Neuron (in vitro differentiated cells): ENCODE measurements at regions not wholly inside any gene's neighbourhood (a gene's known extent, or its start where the extent isn't known, plus 50 kb on each side); places are given as distances from the start of the nearest gene placed in this dataset.

Experiments
- H2AFZ ChIP-seq: one replicate; pipeline ENCODE4 v1.6.1; 2013; ENCODE audit warnings: low read depth, mild to moderate bottlenecking, inconsistent platforms, low read length, moderate library complexity
- H3K27me3 ChIP-seq: one replicate; pipeline ENCODE4 v1.6.1; 2013; ENCODE audit warnings: low read length; ENCODE audit not compliant: insufficient read depth
- H3K36me3 ChIP-seq: one replicate; pipeline ENCODE4 v1.6.1; 2013; ENCODE audit warnings: low read length; ENCODE audit not compliant: insufficient read depth
- H3K4me1 ChIP-seq: one replicate; pipeline ENCODE4 v1.6.1; 2013; ENCODE audit warnings: low read length; ENCODE audit not compliant: insufficient read depth
- H3K4me3 ChIP-seq: 2 replicates; pipeline ENCODE4 v1.5.1; 2013; ENCODE audit warnings: mild to moderate bottlenecking, low read length, moderate library complexity
- H3K9me3 ChIP-seq: one replicate; pipeline ENCODE4 v1.6.1; 2013; ENCODE audit warnings: low read length

DNA sequence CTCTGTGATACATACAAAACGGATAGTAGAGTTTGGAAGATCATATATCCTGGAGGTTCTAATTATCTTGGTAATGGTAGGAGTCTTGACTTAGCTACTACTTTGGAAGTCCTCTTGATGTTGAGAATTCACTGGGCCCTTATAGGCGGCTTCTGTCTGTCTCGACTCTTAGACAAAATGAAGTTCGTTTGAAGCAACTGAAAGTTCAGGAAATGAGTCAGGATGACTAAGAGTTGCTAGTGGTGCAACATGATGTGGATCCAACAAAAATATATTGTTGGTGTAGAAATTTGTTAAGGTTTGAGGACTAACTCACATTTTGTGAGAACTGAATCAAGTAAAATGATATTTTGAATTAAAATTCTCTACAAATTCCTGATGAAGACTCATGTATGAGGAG, 272.7 kb downstream of the AEBP2 start:
- peaks cover 2% of the 10 kb centered on the region for H3K9me3 ChIP-seq
- no peaks in the 10 kb centered on the region for H3K4me1 ChIP-seq
- no peak overlapping the region for H3K4me3 ChIP-seq
- no peak overlapping the region for H2AFZ ChIP-seq
- H3K27me3 ChIP-seq: no peaks in the 10 kb centered on the region
- H3K36me3 ChIP-seq: no peaks in the 10 kb centered on the region

DNA sequence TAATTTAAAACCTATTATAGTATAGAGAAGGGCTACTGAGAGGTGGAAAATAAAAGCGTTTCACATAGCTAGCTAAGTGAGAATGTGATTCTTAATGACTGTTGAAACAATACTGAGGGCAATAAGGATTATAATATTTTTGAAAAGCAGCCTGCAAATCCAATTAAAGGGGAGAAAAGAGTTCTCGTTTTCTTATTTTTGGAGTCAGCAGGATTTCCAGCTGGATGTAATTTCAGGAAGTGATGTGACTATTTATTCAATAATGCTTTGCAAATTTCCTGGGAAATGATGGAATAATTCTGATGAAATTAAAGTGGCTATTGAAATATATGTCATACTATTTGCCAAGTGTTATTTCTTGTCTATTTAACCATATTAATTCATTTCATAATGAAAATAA, 279.1 kb downstream of the AEBP2 start:
- H3K27me3 ChIP-seq: no peaks in the 10 kb centered on the region
- no peak overlapping the region for H2AFZ ChIP-seq
- no peaks in the 10 kb centered on the region for H3K4me1 ChIP-seq
- H3K36me3 ChIP-seq: no peaks in the 10 kb centered on the region
- H3K4me3 ChIP-seq: no peak overlapping the region
- H3K9me3 ChIP-seq: no peaks in the 10 kb centered on the region

DNA sequence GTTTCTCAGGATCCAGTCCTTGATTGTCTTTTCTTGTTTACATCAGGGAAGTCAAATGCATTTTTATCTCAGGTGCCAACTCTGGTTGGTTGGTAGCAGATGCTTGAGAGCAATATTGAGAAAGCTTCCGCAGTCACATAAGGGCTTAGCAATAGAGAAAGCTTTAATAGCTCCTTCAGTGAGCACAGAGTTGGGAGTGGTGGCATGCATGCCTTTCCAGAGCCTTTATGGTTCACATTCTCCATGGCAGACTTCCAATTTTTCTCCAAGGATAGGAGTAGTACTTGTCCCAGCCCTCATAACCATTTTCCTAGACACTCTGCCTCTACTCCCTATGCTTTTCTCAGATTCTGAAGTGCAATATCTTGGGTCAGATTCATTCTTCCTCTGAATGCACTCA, 280.4 kb downstream of the AEBP2 start:
- no peaks in the 10 kb centered on the region for H3K36me3 ChIP-seq
- no peaks in the 10 kb centered on the region for H3K27me3 ChIP-seq
- H2AFZ ChIP-seq: no peak overlapping the region
- H3K4me3 ChIP-seq: no peak overlapping the region
- H3K4me1 ChIP-seq: no peaks in the 10 kb centered on the region
- H3K9me3 ChIP-seq: no peaks in the 10 kb centered on the region

DNA sequence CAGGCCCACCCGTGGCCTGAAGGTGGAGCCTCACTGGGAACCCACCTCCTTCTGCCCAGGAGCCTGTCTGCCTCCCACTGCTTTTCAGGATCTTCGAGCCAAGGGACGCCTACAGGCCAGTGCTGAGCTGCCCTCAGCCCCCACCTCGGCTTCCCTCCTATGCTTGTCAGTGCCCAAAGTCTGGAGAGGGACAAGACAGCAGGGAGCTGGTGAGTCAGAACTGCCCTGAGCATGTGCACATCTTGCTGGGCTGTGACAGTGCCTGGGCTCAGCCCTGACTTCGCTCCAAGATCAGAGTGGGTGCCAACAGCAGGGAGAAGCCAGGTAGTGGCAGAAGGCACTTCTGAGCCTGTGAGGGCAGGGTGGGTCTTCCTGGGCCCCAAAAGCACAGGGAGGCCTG, 286.8 kb downstream of the AEBP2 start:
- Histone ChIP-seq H2AFZ (no peak overlapping the region), H3K9me3 (peaks cover 8% of the 10 kb centered on the region), H3K4me1 (no peaks in the 10 kb centered on the region)

DNA sequence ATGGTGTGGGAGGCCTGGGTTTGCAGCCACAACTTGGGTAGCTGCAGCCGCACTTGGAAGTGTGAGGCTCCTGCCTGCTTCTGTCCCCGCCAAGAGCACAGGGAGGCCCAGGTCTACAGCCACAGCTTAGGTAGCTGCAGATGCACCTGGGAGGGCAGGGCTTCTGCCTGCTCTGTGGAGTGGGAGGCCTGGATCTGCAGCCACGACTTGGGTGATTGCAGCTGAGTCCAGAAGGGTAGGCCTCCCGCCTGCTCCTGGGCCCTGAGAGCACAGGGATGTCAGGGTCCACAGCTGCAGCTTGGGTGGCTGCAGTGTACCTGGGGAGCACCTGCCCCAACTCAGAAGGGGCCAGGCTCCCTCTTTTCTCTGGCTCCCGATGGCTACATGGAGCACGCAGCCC, 287.3 kb downstream of the AEBP2 start:
- Histone ChIP-seq H3K4me3 (no peak overlapping the region), H3K9me3 (peaks cover 8% of the 10 kb centered on the region), H3K4me1 (no peaks in the 10 kb centered on the region), H2AFZ (no peak overlapping the region), H3K36me3 (no peaks in the 10 kb centered on the region), H3K27me3 (no peaks in the 10 kb centered on the region)

More for the DNA sequence above, 286.8 kb downstream of the AEBP2 start:
- no peaks in the 10 kb centered on the region for H3K27me3 ChIP-seq
- H3K36me3 ChIP-seq: no peaks in the 10 kb centered on the region
- no peak overlapping the region for H3K4me3 ChIP-seq

DNA sequence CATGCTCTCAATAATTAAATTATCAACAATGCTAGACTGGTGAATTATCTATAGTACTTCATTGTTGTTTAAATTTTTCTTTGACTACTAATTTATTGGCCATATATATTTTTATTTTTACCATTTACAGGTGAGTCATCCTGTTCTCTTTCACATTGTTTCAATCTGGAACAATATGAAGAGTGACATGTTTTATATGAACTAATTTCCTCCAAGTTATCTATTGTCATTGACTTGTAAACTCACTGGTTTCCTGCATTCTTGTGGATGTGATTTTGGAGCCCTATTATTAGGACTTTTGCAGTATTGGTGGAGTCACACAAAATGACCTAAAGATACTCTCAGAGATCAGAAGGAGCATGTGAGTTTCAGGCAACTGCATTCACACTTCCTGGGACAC, 297.7 kb downstream of the AEBP2 start:
- H3K4me1 ChIP-seq: no peaks in the 10 kb centered on the region
- H3K27me3 ChIP-seq: no peaks in the 10 kb centered on the region
- no peaks in the 10 kb centered on the region for H3K36me3 ChIP-seq
- H3K4me3 ChIP-seq: no peak overlapping the region
- H3K9me3 ChIP-seq: no peaks in the 10 kb centered on the region
- H2AFZ ChIP-seq: no peak overlapping the region

DNA sequence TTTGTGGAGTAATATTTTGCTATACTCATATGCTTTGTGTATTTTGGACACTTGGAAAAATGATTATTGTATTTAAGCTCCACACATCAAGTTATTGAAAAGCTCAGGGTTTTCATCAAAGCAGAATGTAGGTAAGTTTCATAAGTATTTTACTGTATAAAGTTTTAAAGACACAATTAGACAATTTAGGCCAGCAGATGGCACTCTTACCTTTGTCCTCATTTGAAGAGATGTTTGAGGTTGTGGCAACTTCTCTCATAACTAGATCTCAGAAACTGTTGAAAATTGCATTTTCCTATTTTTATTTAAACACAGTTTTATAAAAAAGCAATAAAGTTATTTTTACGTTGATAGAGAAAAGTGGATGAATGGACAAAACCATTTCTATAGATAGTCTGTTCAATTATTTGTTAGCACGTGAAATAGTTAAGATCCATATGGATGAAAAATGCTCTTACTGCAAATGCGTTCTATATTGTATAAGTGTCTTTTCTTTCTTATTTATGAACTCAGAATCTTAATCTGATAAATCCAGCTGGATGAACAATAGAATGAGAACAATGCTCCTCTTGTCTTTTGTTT, 300.0 kb downstream of the AEBP2 start:
- no peak overlapping the region for H3K4me3 ChIP-seq
- no peaks in the 10 kb centered on the region for H3K4me1 ChIP-seq
- no peaks in the 10 kb centered on the region for H3K36me3 ChIP-seq
- no peak overlapping the region for H2AFZ ChIP-seq
- H3K27me3 ChIP-seq: no peaks in the 10 kb centered on the region
- no peaks in the 10 kb centered on the region for H3K9me3 ChIP-seq

DNA sequence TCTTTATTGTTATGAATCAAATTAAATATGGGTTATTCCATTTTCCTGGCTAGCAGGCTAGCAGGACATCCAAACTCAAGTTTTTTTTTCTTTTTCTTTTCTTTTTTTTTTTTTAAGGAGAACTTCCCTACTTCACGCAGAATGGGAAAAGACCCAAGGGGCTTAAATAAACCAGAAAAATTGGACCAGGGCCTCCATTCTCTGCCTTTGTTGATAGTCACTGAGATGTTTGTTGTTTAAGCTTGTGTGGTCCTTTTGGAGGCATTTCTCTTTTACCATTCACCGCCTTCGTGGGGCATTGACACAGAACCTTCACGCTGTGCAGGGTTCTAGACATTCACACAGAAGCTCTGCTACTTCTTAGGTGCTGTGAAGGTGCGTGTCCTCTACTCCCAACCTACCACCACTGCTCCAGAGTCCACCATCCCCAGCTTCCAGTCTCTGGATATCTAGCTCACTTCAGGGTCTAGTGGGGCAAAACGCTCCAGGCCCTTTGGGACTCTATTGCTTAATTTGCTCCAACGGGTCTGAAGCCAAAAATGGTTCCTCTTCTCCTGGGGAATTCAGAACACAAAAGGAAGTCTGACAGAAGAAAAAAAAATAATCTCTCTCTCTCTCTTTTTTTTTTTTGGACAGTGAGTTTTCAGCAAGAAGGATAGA, 301.3 kb downstream of the AEBP2 start:
- Histone ChIP-seq H3K4me3 (no peak overlapping the region), H3K9me3 (no peaks in the 10 kb centered on the region), H3K36me3 (no peaks in the 10 kb centered on the region), H3K27me3 (no peaks in the 10 kb centered on the region), H2AFZ (no peak overlapping the region), H3K4me1 (no peaks in the 10 kb centered on the region)

DNA sequence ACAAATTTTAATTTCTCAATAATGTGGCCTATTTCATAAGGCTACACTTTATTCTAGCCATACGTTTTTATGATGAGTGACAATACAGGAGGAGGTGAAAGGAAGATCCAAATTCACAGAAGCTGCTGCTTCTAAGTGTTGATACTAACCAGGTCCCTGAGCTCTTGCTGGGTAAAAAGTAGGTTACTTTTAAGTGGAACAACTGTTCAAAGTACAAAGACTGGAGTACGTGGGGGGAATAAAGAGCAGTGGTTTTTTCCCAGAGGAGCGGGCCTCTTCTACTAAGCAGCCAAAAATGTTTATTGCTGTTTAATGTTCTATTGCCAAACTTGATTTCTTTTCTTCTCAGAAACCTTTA, 301.8 kb downstream of the AEBP2 start:
- H2AFZ ChIP-seq: no peak overlapping the region
- H3K9me3 ChIP-seq: no peaks in the 10 kb centered on the region
- no peaks in the 10 kb centered on the region for H3K27me3 ChIP-seq
- no peaks in the 10 kb centered on the region for H3K36me3 ChIP-seq
- H3K4me3 ChIP-seq: no peak overlapping the region
- H3K4me1 ChIP-seq: no peaks in the 10 kb centered on the region

DNA sequence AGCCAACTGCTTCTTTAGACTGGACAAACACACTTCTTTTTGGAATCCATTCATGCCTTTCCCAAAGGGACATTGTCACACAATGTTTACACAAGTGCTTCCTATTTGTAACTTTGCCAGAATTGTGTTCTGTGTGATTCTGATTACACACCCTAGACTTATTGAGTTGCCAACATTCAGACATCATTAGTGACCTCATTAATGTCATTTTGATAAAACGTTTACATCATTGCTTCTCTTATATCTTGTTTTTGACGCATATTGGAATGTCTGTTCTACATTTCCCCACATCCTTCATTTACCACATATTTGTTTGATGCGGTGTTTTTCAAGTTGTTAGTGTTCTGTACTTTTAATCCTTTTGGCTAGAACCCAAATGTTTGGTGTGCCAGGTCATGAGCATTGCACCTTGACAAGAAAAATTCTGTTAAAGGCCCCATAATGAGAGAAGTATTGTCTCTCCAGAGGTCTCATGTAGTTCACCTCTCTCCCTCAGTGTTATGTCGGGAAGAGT, 305.5 kb downstream of the AEBP2 start:
- no peaks in the 10 kb centered on the region for H3K27me3 ChIP-seq
- no peak overlapping the region for H2AFZ ChIP-seq
- no peaks in the 10 kb centered on the region for H3K36me3 ChIP-seq
- no peaks in the 10 kb centered on the region for H3K9me3 ChIP-seq
- H3K4me1 ChIP-seq: no peaks in the 10 kb centered on the region
- no peak overlapping the region for H3K4me3 ChIP-seq

DNA sequence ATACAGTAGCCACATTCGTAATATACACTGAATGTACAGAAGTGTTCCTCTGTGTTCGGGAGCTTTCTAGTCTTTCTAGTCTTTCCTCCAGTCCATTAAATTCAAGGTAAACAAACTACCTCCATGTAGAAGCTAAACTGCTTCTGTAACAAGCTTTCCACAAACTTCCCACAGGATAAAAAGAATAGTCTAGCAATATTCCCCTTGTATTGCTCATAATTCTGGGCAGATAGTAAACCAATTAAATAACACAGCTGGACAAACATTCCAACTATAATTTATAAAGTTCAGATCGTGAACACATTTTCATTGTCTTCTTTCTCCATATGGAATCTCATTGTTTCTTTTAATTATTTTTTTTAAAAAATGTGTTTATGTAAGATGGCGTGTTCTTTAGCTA, 307.2 kb downstream of the AEBP2 start:
- no peaks in the 10 kb centered on the region for H3K4me1 ChIP-seq
- no peak overlapping the region for H3K4me3 ChIP-seq
- H3K9me3 ChIP-seq: no peaks in the 10 kb centered on the region

DNA sequence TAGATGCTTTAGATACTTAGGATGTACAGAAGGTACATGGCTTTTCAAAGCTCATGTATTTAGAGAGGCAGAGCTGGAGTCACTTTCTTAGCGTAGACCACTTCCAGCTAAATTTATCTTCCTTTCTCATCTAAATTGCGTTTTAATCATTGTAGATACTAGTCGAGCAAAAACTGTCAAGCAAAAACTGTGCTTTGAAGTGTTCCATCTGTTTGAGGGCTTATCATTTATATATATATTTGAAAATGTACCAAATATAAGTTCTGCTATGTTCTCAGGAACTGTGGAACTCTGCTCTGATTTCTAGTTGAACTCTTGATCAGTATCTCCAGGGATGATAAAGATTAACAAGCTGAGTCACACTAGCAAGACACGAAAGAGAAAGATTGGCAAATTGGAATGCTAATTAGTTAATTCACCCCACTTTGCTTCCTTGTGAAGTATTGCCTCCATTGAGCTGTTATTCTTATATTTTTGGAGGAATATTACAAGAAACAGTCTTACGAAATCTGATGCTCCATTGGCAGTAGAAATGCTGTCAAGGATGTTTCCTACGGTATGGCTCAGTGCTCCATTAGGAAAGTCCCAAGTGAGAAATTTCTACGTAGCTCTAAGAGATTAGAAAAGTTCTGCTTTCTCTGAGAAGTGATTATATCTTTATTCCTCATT, 310.7 kb downstream of the AEBP2 start:
- H2AFZ ChIP-seq: no peak overlapping the region
- H3K9me3 ChIP-seq: peaks cover 4% of the 10 kb centered on the region
- H3K36me3 ChIP-seq: no peaks in the 10 kb centered on the region
- no peaks in the 10 kb centered on the region for H3K27me3 ChIP-seq
- H3K4me1 ChIP-seq: no peaks in the 10 kb centered on the region
- no peak overlapping the region for H3K4me3 ChIP-seq

More for the DNA sequence above, 307.2 kb downstream of the AEBP2 start:
- Histone ChIP-seq H2AFZ (no peak overlapping the region), H3K27me3 (no peaks in the 10 kb centered on the region), H3K36me3 (no peaks in the 10 kb centered on the region)

DNA sequence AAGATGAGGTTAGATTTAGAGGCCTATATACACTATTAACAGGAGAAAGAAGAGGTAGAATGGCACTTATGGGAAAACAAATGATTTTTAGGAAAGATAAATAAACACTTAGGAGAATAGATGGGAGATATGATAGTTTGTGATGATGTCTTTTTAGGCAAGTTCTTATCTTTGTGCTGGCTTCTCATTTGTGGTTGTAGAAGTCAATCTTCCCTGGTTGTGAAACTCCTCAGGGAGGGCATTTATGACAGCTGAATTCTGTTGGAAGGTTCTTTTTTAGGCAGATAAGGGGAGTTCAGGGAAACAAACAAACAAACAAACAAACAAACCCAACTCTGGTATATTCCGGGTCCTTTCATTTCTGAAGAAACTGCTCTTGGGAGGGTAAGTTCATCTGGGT, 311.8 kb downstream of the AEBP2 start:
- H3K27me3 ChIP-seq: no peaks in the 10 kb centered on the region
- H3K4me1 ChIP-seq: no peaks in the 10 kb centered on the region
- no peaks in the 10 kb centered on the region for H3K36me3 ChIP-seq
- peaks cover 4% of the 10 kb centered on the region for H3K9me3 ChIP-seq
- no peak overlapping the region for H2AFZ ChIP-seq
- H3K4me3 ChIP-seq: no peak overlapping the region
